ENCODE measurements at regions not wholly inside any gene's neighbourhood (a gene's known extent, or its start where the extent isn't known, plus 50 kb on each side); places are given as distances from the start of the nearest gene placed in this dataset.

DNA sequence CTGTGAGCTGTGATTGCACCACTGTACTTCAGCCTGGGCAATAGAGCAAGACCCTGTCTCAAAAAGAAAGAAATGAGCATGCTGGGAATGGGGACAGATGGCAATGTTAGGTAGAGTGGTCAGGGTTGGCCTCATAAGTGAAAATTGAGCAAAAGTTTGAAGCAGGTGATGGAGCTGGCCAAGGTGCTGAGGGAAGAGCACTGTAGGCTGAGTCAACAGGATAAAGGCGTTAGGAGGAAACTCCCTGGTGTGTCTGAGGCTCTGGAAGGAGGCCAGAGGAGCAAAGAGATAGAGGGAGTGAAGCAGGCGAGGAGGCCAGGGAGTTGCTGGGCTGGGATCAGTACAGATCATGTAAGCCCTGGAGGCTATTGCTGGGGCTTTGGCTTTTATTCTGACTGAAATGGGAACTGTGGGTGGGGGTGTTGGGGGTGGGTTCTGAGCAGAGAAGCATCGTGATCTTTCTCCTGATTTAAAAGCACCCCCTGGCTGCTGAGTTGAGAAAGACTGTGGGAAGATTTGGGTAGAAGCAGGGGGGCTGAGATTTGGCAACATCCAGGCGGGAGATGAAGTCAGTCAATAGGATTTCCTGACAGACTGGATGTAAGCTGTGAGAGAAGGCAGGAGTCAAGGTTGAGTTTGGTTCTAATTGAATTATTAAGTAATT, 52.5 kb upstream of the VKORC1L1 start:
- TF ChIP-seq, protein P1, sequence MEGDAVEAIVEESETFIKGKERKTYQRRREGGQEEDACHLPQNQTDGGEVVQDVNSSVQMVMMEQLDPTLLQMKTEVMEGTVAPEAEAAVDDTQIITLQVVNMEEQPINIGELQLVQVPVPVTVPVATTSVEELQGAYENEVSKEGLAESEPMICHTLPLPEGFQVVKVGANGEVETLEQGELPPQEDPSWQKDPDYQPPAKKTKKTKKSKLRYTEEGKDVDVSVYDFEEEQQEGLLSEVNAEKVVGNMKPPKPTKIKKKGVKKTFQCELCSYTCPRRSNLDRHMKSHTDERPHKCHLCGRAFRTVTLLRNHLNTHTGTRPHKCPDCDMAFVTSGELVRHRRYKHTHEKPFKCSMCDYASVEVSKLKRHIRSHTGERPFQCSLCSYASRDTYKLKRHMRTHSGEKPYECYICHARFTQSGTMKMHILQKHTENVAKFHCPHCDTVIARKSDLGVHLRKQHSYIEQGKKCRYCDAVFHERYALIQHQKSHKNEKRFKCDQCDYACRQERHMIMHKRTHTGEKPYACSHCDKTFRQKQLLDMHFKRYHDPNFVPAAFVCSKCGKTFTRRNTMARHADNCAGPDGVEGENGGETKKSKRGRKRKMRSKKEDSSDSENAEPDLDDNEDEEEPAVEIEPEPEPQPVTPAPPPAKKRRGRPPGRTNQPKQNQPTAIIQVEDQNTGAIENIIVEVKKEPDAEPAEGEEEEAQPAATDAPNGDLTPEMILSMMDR (IDR thresholded peaks at IDR 0.05): no peak
- TF ChIP-seq POLR2A (IDR thresholded peaks at IDR 0.05): no peak
